HepG2 (cell line): ENCODE measurements at regions not wholly inside any gene's neighbourhood (a gene's known extent, or its start where the extent isn't known, plus 50 kb on each side); places are given as distances from the start of the nearest gene placed in this dataset.

ENCODE experiments used
- AGO1 ChIP-seq: fragments of 200-400 bp; formaldehyde crosslinking; IDR thresholded peaks from 2 replicates; pipeline ENCODE4 v1.6.1; 2017; ENCODE audit warnings: mild to moderate bottlenecking, low read depth, low read length, moderate library complexity; ENCODE audit not compliant: poor library complexity, severe bottlenecking
- ARID5B ChIP-seq: IDR thresholded peaks from 2 replicates; pipeline ENCODE4 v1.4.0; 2020; ENCODE audit warnings: mild to moderate bottlenecking, missing genetic modification reagents
- CENPX ChIP-seq: sonication (generic); formaldehyde crosslinking; IDR thresholded peaks from 2 replicates; pipeline ENCODE4 v1.9.0; 2021; ENCODE audit warnings: mild to moderate bottlenecking, missing genetic modification reagents, moderate library complexity
- FOSL2 ChIP-seq: sonication (generic); formaldehyde crosslinking; IDR thresholded peaks from 2 replicates; pipeline ENCODE4 v1.4.0; 2020; ENCODE audit warnings: missing genetic modification reagents
- GFI1 ChIP-seq: sonication (generic); formaldehyde crosslinking; IDR thresholded peaks from 2 replicates; pipeline ENCODE4 v1.5.0; 2020; ENCODE audit warnings: missing genetic modification reagents, mild to moderate bottlenecking, borderline replicate concordance
- GPN1 ChIP-seq: sonication (generic); formaldehyde crosslinking; IDR thresholded peaks from 2 replicates; pipeline ENCODE4 v1.5.1; 2020; ENCODE audit warnings: missing genetic modification reagents, borderline replicate concordance
- KLF13 ChIP-seq: sonication (generic); formaldehyde crosslinking; IDR thresholded peaks from 2 replicates; pipeline ENCODE4 v1.4.0; 2020; ENCODE audit warnings: mild to moderate bottlenecking, missing genetic modification reagents
- KLF6 ChIP-seq: IDR thresholded peaks from 2 replicates; pipeline ENCODE4 v1.8.0; 2016; ENCODE audit warnings: missing biosample characterization, missing genetic modification reagents
- MAZ ChIP-seq, 2 experiments: sonication (generic) in 1 of 2; formaldehyde crosslinking in 1 of 2; IDR thresholded peaks; 2 replicates each; pipeline versions ENCODE4 v1.5.0 to v1.6.1; 2012 to 2020; ENCODE audit warnings: low read depth in 2 of 2, mild to moderate bottlenecking in 2 of 2, borderline replicate concordance in 1 of 2, improper control_type of control experiment in 1 of 2, low read length in 1 of 2, missing genetic modification reagents in 1 of 2, moderate library complexity in 1 of 2
- PITX1 ChIP-seq: sonication (generic); formaldehyde crosslinking; IDR thresholded peaks from 2 replicates; pipeline ENCODE4 v1.5.1; 2020; ENCODE audit warnings: mild to moderate bottlenecking, missing genetic modification reagents
- RFX1 ChIP-seq: fragments of 450-650 bp; IDR thresholded peaks from 2 replicates; pipeline ENCODE4 v1.6.1; 2017
- SAFB2 ChIP-seq: sonication (generic); formaldehyde crosslinking; IDR thresholded peaks from 2 replicates; pipeline ENCODE4 v1.5.1; 2020; ENCODE audit warnings: missing genetic modification reagents, low read depth, mild to moderate bottlenecking, borderline replicate concordance
- SIN3A ChIP-seq: IDR thresholded peaks from 2 replicates; pipeline ENCODE4 v1.6.1; 2011; ENCODE audit warnings: low read depth, mild to moderate bottlenecking, control low read depth, low read length, borderline replicate concordance
- SUZ12 ChIP-seq: fragments of 150-350 bp; IDR thresholded peaks from 2 replicates; pipeline ENCODE4 v1.6.1; 2014; ENCODE audit warnings: low read depth, low read length
- TEAD3 ChIP-seq: optimal IDR thresholded peaks from 2 replicates; pipeline ENCODE3; 2016; ENCODE audit warnings: borderline replicate concordance
- ZBTB33 ChIP-seq: sonication (generic); formaldehyde crosslinking; IDR thresholded peaks from 2 replicates; pipeline ENCODE4 v1.4.0; 2020; ENCODE audit warnings: missing genetic modification reagents
- ZMYM3 ChIP-seq: sonication (generic); formaldehyde crosslinking; IDR thresholded peaks from 2 replicates; pipeline ENCODE4 v1.5.1; 2020; ENCODE audit warnings: mild to moderate bottlenecking, missing genetic modification reagents
- ZNF251 ChIP-seq: sonication (generic); formaldehyde crosslinking; IDR thresholded peaks from 2 replicates; pipeline ENCODE4 v1.9.0; 2021; ENCODE audit warnings: mild to moderate bottlenecking, missing genetic modification reagents
- ZNF335 ChIP-seq: sonication (generic); formaldehyde crosslinking; IDR thresholded peaks from 2 replicates; pipeline ENCODE4 v1.4.0; 2020; ENCODE audit warnings: missing genetic modification reagents
- ZNF34 ChIP-seq: sonication (generic); formaldehyde crosslinking; IDR thresholded peaks from 2 replicates; pipeline ENCODE4 v1.4.0; 2020; ENCODE audit warnings: mild to moderate bottlenecking, missing genetic modification reagents, borderline replicate concordance
- ZNF431 ChIP-seq: sonication (generic); formaldehyde crosslinking; IDR thresholded peaks from 2 replicates; pipeline ENCODE4 v1.9.0; 2022; ENCODE audit warnings: missing genetic modification reagents, low read depth, mild to moderate bottlenecking, borderline replicate concordance
- ZNF441 ChIP-seq: sonication (generic); formaldehyde crosslinking; IDR thresholded peaks from 2 replicates; pipeline ENCODE4 v1.7.0; 2021; ENCODE audit warnings: missing genetic modification reagents, borderline replicate concordance
- ZNF512B ChIP-seq: sonication (generic); formaldehyde crosslinking; IDR thresholded peaks from 2 replicates; pipeline ENCODE4 v1.5.1; 2020; ENCODE audit warnings: missing genetic modification reagents, mild to moderate bottlenecking, borderline replicate concordance
- ZNF766 ChIP-seq: sonication (generic); formaldehyde crosslinking; IDR thresholded peaks from 2 replicates; pipeline ENCODE4 v1.5.0; 2020; ENCODE audit warnings: missing genetic modification reagents, borderline replicate concordance

- TF ChIP-seq ARID5B (CRISPR knock-in tag) = 0 out of 2 replicates have a peak, but pooled peaks have one; percentile 13
- peak; percentile 97 for TF ChIP-seq ZNF766 (CRISPR knock-in tag)
- no peak for TF ChIP-seq KLF13 (CRISPR knock-in tag)
- no peak for TF ChIP-seq ZNF512B (CRISPR knock-in tag)
- TF ChIP-seq PITX1 (CRISPR knock-in tag) = peak; percentile 46; the same call in 1 of the 2 replicates
- TF ChIP-seq ZNF34 (CRISPR knock-in tag) = no peak
- TF ChIP-seq ZBTB33 (CRISPR knock-in tag) = no peak
- TF ChIP-seq MAZ (IDR thresholded peaks at IDR 0.05; ENCODE audit: borderline replicate concordance, low read depth, low read length) = no peak
- no peak for TF ChIP-seq MAZ (CRISPR knock-in tag; IDR thresholded peaks at IDR 0.05; ENCODE audit: low read depth)
- TF ChIP-seq SUZ12 = no peak
- TF ChIP-seq AGO1 = no peak
- TF ChIP-seq ZNF431 (CRISPR knock-in tag) = no peak
- TF ChIP-seq RFX1 = no peak
- no peak for TF ChIP-seq ZNF441 (CRISPR knock-in tag)
- no peak for TF ChIP-seq SAFB2 (CRISPR knock-in tag)
- no peak for TF ChIP-seq SIN3A
- peak; percentile 80 for TF ChIP-seq GFI1
- TF ChIP-seq ZNF251 (CRISPR knock-in tag) = no peak
- TF ChIP-seq CENPX = no peak
- peak; percentile 98 for TF ChIP-seq TEAD3 (CRISPR knock-in tag)
- TF ChIP-seq FOSL2 (CRISPR knock-in tag) = peak; percentile 75
- TF ChIP-seq ZNF335 (CRISPR knock-in tag) = no peak
- no peak for TF ChIP-seq KLF6 (CRISPR knock-in tag)
- TF ChIP-seq ZMYM3 (CRISPR knock-in tag) = peak; percentile 52; the same call in 1 of the 2 replicates
- no peak for TF ChIP-seq GPN1 (CRISPR knock-in tag)
These were observed 80.0 kb downstream of the SOWAHC start (continued) for GRCh38 chr2:109694190-109694589.
